CD4-positive, alpha-beta T cell (primary cell): ENCODE measurements at regions not wholly inside any gene's neighbourhood (a gene's known extent, or its start where the extent isn't known, plus 50 kb on each side); places are given as distances from the start of the nearest gene placed in this dataset.

Experiments used
- ATAC-seq: fragments of 200-7000 bp; cut with Tn5 transposase; one replicate; pipeline ENCODE4 v1.10.0; 2022; ENCODE audit warnings: mild to moderate bottlenecking; ENCODE audit not compliant: poor library complexity
- CTCF ChIA-PET: fragments of 350-600 bp; sonication (Branson Sonifier 250); formaldehyde crosslinking; loops from one replicate; lab custom pipeline; 2021; ENCODE audit warnings: antibody characterized with exemption, inconsistent platforms; lab: Charles Lee
- POLR2A ChIA-PET: fragments of 350-600 bp; sonication (Branson Sonifier 250); formaldehyde crosslinking; loops from one replicate; lab custom pipeline; 2021; ENCODE audit warnings: antibody characterized with exemption, inconsistent platforms; lab: Charles Lee
- DNase-seq, 14 experiments: peaks; one replicate each; pipeline ENCODE4 v3.0.0-alpha.2; 2013 to 2020; ENCODE audit warnings: mixed read lengths in 2 of 14
- H3K27ac ChIP-seq, 2 donors: one replicate each; pipeline versions ENCODE4 v1.5.1 to v1.7.0; 2013; ENCODE audit warnings: low read length in 2 of 2, low read depth in 1 of 2, mild to moderate bottlenecking in 1 of 2
- H3K27me3 ChIP-seq, 2 experiments: 1 replicate in 1 of 2; 2 replicates in 1 of 2; pipeline versions ENCODE4 v1.6.1 to v1.7.0; 2013; ENCODE audit warnings: low read length in 2 of 2, control low read depth in 1 of 2, mild to moderate bottlenecking in 1 of 2, moderate library complexity in 1 of 2; ENCODE audit not compliant: insufficient read depth in 2 of 2, control insufficient read depth in 1 of 2
- H3K36me3 ChIP-seq: one replicate; pipeline ENCODE4 v1.6.1; 2013; ENCODE audit warnings: low read length, control low read depth; ENCODE audit not compliant: insufficient read depth
- H3K4me1 ChIP-seq: one replicate; pipeline ENCODE4 v1.6.1; 2013; ENCODE audit warnings: low read length, control low read depth; ENCODE audit not compliant: insufficient read depth
- H3K4me3 ChIP-seq: one replicate; pipeline ENCODE4 v1.5.1; 2013; ENCODE audit warnings: mild to moderate bottlenecking, low read length, moderate library complexity
- H3K9me3 ChIP-seq, 2 experiments: 1 replicate in 1 of 2; 2 replicates in 1 of 2; pipeline versions ENCODE4 v1.6.1 to v1.7.0; 2013; ENCODE audit warnings: low read length in 2 of 2, mild to moderate bottlenecking in 2 of 2, control low read depth in 1 of 2, moderate library complexity in 1 of 2; ENCODE audit not compliant: control insufficient read depth in 1 of 2, insufficient read depth in 1 of 2
- H3K27ac Mint-ChIP-seq: one replicate; pipeline ENCODE4 v1.8.0; 2020; ENCODE audit warnings: mixed read lengths
- H3K27me3 Mint-ChIP-seq: one replicate; pipeline ENCODE4 v1.8.0; 2021; ENCODE audit warnings: mixed read lengths
- H3K36me3 Mint-ChIP-seq: one replicate; pipeline ENCODE4 v1.8.0; 2021; ENCODE audit warnings: low read depth, mixed read lengths
- H3K4me1 Mint-ChIP-seq: one replicate; pipeline ENCODE4 v1.8.0; 2021; ENCODE audit warnings: low read depth, mixed read lengths
- H3K4me3 Mint-ChIP-seq: one replicate; pipeline ENCODE4 v1.8.0; 2020; ENCODE audit warnings: mild to moderate bottlenecking, mixed read lengths
- H3K9me3 Mint-ChIP-seq: one replicate; pipeline ENCODE4 v1.8.0; 2020; ENCODE audit warnings: mixed read lengths
- intact Hi-C, 2 experiments: fragments of 100-400 bp; cut with DNase I in 1 of 2; cut with micrococcal nuclease in 1 of 2; formaldehyde crosslinking; loops; one replicate each; pipeline versions ENCODE4 v1.15.1 to v1.9.0; 2023 to 2025; cut with DNase I, micrococcal nuclease
- TF ChIP-seq, protein P1 (sequence below): fragments of 200-600 bp; IDR thresholded peaks from one replicate; pipeline ENCODE4 v1.8.0; 2022; ENCODE audit warnings: antibody characterized with exemption, mild to moderate bottlenecking

GRCh38 chr13:102461302-102461701, 59.5 kb upstream of the FGF14 start:
- H3K4me1 ChIP-seq = peaks cover 4% of the 10 kb centered on the region
- POLR2A ChIA-PET = no interaction called here

DNA sequence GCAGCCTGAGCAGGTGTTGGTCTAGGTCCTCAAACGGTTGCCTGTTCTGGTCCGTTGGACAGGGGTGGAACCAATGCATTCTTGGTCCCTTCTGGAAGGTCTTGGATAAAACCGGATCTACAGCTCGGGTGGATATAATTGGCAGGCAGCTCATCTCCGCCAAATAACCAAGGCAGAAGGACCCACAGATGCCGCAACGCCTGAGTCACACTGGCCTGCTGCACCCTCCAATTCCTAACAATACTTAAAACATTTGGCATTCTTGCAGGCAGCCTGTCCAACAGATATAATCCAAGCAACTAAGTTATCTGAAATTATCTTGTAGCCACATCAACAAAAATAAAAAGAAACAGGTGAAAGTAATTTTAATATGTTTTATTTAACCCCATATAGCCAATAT, 59.0 kb upstream of the FGF14 start:
- Histone ChIP-seq H3K9me3 (no peaks in the 10 kb centered on the region), H3K4me1 (peaks cover 4% of the 10 kb centered on the region), H3K27me3 (peaks cover 4 to 5% of the 10 kb centered on the region in 2 experiments), H3K36me3 (no peaks in the 10 kb centered on the region), H3K27ac (no peak overlapping the region), H3K4me3 (no peak overlapping the region)
- H3K9me3 Mint-ChIP-seq = no peaks in the 10 kb centered on the region
- ATAC-seq (no peak), DNase-seq (no peak)
- CTCF ChIA-PET = no interaction called here
- POLR2A ChIA-PET = no interaction called here
- H3K27me3 Mint-ChIP-seq = peaks cover 22% of the 10 kb centered on the region
- no peaks in the 10 kb centered on the region for H3K36me3 Mint-ChIP-seq
- intact Hi-C loops = loop anchor here in 1 of 2 experiments (2.0 kb wide), 1 partner anchor 1316 kb away; no protein-coding TSS in a partner anchor
- H3K27ac Mint-ChIP-seq = no peak overlapping the region
- TF ChIP-seq, protein P1, sequence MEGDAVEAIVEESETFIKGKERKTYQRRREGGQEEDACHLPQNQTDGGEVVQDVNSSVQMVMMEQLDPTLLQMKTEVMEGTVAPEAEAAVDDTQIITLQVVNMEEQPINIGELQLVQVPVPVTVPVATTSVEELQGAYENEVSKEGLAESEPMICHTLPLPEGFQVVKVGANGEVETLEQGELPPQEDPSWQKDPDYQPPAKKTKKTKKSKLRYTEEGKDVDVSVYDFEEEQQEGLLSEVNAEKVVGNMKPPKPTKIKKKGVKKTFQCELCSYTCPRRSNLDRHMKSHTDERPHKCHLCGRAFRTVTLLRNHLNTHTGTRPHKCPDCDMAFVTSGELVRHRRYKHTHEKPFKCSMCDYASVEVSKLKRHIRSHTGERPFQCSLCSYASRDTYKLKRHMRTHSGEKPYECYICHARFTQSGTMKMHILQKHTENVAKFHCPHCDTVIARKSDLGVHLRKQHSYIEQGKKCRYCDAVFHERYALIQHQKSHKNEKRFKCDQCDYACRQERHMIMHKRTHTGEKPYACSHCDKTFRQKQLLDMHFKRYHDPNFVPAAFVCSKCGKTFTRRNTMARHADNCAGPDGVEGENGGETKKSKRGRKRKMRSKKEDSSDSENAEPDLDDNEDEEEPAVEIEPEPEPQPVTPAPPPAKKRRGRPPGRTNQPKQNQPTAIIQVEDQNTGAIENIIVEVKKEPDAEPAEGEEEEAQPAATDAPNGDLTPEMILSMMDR = no peak
- H3K4me3 Mint-ChIP-seq = no peak overlapping the region
- no peaks in the 10 kb centered on the region for H3K4me1 Mint-ChIP-seq

More at GRCh38 chr13:102461302-102461701, 59.5 kb upstream of the FGF14 start:
- H3K4me3 Mint-ChIP-seq = no peak overlapping the region
- H3K36me3 Mint-ChIP-seq = no peaks in the 10 kb centered on the region
- CTCF ChIA-PET = no interaction called here
- no peak overlapping the region for H3K27ac Mint-ChIP-seq
- Histone ChIP-seq H3K27ac (no peak overlapping the region), H3K27me3 (peaks cover 4 to 5% of the 10 kb centered on the region in 2 experiments), H3K36me3 (no peaks in the 10 kb centered on the region), H3K4me3 (no peak overlapping the region), H3K9me3 (no peaks in the 10 kb centered on the region)
- no peaks in the 10 kb centered on the region for H3K4me1 Mint-ChIP-seq
- no peak for ATAC-seq
- H3K9me3 Mint-ChIP-seq = no peaks in the 10 kb centered on the region
- no peak for DNase-seq
- peaks cover 22% of the 10 kb centered on the region for H3K27me3 Mint-ChIP-seq
- intact Hi-C loops = loop anchor here in 1 of 2 experiments (2.0 kb wide), 1 partner anchor 1317 kb away; no protein-coding TSS in a partner anchor
- TF ChIP-seq, protein P1 = no peak

GRCh38 chr13:102452836-102453235, 51.0 kb upstream of the FGF14 start:
- Histone ChIP-seq H3K9me3 (no peaks in the 10 kb centered on the region), H3K36me3 (no peaks in the 10 kb centered on the region), H3K4me3 (no peak overlapping the region), H3K27ac (no peak overlapping the region), H3K4me1 (peaks cover 4% of the 10 kb centered on the region), H3K27me3 (no peaks in the 10 kb centered on the region)
- peaks cover 21% of the 10 kb centered on the region for H3K27me3 Mint-ChIP-seq
- no peak overlapping the region for H3K4me3 Mint-ChIP-seq
- POLR2A ChIA-PET = no interaction called here
- CTCF ChIA-PET = no interaction called here
- intact Hi-C loops = loop anchor here in 1 of 2 experiments (10.0 kb wide), 1 partner anchor 508 kb away; no protein-coding TSS in a partner anchor
- no peak overlapping the region for H3K27ac Mint-ChIP-seq
- no peak for ATAC-seq
- no peaks in the 10 kb centered on the region for H3K9me3 Mint-ChIP-seq
- H3K4me1 Mint-ChIP-seq = no peaks in the 10 kb centered on the region
- no peaks in the 10 kb centered on the region for H3K36me3 Mint-ChIP-seq
- TF ChIP-seq, protein P1 = no peak
- no peak for DNase-seq
